ENCODE measurements at regions not wholly inside any gene's neighbourhood (a gene's known extent, or its start where the extent isn't known, plus 50 kb on each side); places are given as distances from the start of the nearest gene placed in this dataset.

GRCh38 chr12:84270470-84271140, 642.0 kb downstream of the SLC6A15 start:
- TF ChIP-seq CTCF (IDR thresholded peaks at IDR 0.05) (no peak), POLR2A (IDR thresholded peaks at IDR 0.05) (no peak)

All from adrenal gland (tissue), 5 donors.